Stimulated activated CD4-positive, alpha-beta T cell treated with anti-CD3 and anti-CD28 coated beads, Interleukin-4, amount 100 ng/mL, for 24 hours (primary cell): ENCODE measurements at regions not wholly inside any gene's neighbourhood (a gene's known extent, or its start where the extent isn't known, plus 50 kb on each side); places are given as distances from the start of the nearest gene placed in this dataset.

Experiments
- DNase-seq: peaks from one replicate; pipeline ENCODE4 v3.0.0-alpha.2; 2020

DNA sequence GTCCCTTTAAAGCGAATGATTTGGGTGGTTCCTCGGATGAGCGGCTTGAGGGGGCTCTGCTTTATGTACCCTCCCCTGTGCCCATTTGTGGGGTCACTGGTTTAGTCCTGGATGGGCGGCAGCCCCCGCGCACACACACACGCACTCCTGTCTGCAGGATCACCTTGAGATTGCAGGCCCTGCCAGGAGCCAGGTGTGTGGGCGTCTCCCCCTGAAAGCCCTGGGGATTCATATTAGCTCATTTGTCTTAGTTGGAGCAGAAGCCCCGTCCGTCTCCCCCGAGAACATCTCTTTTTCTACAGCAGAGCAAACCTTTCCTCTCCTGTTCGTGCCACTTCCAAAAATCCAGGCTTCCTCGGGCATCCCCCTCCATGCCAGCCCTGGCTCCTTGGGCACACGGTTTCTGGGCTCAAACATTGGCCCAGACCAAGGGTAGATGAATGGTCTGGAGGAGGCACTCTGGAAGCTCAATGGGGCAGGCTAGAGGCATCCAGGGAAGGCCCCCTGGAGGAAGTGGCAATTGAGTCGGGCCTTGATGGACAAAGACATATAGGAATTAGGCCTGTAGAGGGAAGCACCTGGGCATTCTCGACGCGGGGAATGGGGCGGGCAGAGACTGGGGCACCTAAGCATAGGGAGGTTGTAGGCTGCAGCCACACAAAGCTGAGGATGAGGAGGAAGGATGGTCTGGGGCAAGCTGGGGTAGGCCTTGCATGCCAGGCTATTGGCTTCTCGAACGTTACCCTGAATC, 218.5 kb upstream of the GSE1 start:
- DNase-seq, result no peak

DNA sequence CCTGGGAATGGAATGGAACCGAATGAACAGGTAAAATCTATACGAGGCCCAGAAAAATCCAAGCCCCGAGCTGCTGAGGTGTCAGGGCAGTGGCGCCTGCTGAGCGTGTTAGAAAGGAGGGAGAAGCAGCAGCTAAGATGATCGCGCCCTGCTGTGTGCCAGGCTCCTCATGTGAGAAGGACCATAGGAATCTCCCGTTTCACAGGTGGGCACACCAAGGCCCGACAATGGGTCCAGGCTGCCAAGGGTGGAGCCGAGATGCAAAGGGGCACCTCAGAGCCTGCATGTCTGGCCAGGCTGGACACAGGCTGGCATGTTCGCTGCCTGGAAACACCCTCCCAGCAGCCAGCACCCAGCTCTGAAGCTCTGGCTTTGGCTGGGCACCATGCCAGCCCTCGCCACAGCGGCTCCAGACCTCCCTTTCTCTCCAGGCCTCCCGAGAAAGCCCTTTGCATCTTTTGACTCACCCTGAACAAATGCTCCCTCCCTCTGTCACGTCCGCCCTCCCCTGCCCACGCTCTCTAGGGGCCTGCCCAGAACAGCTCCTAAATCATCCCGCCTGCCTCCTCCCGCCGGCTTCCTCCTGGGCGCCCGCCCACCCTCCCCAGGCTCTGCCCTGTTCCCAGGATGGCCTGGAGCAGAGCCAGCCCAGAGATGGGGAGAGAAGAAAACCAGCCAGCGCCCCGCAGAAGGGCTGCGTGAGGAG, 217.8 kb upstream of the GSE1 start:
- no peak for DNase-seq

DNA sequence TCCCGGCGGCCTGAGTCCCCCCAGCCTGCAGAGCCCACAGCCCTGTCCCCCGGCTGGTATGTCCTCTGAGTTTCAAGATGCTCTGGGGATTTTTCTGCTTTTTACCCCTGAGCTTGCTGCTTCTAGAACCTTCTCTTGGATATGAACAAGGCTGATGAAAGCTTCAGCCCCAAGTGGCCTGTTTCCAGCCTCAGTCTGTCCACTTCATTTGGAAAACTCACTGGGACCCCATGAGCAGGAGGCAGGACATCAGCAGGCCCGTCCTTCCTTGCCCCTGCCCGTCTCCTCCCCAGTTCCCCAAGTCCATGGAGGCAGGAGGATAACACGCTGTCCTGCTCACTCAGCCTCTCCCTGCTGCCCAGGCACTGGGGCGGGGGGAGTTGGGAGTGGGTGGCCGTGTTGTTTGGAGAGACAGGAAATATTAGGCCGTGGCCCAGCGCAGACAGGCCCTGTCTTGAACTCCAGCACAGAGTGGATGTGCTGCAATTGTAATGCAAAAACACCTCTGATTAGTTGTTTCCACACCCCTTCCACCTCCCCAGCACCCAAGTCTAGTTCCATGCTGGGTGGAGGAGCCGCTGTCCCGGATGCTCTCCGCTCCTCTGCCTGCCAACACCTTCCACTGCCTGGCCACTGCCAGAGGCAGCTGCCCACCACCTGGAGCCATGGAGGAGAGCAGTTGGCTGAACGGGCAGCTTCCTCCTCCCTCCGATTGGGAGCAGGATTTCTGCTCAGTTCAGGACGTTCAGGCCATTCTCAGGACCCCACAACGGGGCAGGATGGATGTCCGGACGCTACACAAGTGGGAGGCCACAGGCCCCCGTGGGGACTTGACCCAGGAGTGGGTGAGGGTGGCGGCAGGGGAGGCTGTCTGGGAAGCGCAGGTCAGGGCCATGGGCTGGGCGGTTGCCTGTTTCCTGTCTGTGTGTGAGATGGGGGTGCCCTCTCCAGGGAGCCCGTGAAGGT, 216.9 kb upstream of the GSE1 start:
- no peak for DNase-seq

DNA sequence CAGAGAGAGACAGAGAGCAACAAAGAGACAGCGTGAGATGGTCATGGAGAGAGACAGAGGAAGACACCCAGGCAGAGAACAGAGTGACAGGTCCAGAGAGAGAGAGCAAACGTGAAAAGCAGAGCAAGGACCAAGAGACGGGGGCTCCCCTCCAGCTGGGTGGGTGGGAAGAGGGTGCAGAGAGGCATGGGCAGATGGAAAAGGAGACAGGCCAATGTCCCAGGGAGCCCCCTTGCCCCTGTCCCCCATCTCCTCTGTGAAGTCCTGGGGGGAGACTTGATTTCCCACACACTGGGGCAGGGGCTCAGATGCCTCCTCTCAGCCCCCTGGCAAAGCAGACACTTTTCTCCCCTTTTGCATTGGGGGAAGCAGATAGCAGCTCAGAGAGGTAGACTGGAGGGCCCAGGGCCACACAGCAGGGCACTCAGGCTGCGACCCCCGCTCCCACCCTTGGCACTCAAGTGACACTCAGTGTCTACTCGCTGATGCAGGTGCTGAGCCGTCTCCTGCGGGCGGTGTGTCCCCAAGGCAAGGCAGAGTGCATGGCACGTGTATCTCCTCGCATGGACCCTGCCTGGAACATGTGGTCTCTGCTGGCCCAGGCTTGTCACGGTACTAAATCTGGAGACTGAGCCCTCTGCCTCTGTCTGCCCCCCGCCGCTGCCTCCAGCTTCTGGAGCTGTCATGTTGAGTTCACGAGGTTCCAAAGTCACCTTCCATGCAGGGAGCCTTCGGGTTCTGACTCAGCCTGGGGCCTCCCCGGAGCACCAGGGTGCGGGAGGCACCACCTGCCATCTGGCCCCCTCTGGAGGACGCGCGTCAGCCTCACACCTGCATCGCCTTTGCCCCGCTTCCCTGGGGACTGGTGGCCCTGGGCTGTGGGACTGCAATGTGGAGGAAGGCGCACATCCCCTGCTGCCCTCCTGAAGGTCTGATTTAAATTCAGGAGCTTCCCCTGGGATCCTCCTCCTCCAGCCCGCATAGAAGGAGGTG, 215.9 kb upstream of the GSE1 start:
- DNase-seq, result no peak

- DNase-seq, result no peak
These were observed 215.1 kb upstream of the GSE1 start for GRCh38 chr16:85398050-85398451.

DNA sequence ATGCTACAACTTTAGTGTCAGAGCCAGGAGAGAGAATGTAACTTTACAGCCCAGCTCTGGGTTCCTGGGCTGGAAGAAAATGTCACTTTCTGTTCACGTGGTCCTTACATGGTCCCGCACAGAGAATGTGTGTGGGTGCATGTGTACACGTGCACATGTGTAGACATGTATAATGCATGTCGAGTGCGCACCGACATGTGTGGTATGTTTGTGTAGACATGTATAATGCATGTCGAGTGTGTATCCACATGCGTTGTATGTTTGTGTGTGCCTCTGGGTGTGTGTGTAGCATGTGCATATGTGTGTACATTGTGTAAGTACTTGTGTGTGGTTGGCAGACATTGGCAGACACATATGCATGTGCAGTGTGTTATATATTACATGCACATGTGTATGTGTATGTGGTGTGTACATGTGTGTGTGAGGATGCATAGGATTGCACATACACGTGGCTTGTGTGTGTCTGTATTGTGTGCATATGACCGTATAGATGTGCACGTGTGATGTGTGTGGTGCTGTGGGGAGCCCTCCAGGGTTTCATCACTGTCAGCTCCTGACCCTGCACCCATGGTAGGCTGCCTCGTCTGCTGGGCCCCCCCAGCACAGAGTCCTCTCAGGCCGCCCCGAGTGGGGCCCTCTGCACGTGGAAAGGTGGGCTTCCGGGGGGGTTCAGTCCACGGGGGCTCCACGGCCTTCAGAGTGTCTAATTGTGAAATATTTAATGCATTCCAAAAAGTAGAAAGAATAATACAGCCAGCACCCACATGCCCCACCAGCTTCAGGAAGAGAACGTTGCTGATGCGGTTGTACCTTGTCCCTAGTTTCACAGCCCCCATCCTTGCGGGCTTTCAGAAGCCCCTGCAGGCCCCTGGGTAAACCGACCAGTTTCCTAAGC, 214.2 kb upstream of the GSE1 start:
- no peak for DNase-seq

DNA sequence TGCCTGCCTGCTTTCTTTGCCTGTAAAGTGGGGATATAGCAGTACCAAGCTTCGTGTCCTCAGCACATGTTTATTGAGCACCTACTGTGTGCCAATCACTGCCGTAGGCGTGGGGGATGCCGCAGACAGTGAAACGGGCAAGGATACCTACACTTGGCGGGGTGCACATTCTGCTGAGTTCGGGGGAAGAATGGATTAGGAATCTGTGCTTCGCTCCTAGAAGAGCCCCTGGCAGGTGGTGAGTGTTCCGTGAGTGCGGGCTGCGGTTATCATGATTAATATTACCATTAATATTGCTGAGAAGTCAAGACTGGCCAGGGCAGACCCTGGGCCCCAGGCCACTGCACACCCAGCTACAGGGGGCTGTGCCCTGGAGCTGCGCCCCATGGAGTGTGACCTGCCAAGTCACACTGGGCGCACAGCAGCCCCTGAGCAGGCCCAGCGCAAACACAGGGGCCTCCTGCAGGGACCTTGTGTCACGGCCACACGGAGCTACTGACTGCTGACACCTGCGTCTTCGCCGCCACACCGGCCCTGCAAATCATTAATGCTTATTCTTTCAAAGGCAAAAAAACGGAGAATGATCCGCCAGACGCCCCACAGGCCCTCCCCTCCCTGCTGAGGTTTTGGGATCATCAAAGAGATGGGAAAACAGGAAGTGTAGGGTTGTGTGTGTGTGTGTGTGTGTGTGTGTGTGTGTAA, 213.4 kb upstream of the GSE1 start:
- DNase-seq, result no peak

- DNase-seq, result no peak
These were observed 212.6 kb upstream of the GSE1 start for GRCh38 chr16:85400305-85401205.

- no peak for DNase-seq
These were observed 211.7 kb upstream of the GSE1 start for GRCh38 chr16:85401370-85401916.

DNA sequence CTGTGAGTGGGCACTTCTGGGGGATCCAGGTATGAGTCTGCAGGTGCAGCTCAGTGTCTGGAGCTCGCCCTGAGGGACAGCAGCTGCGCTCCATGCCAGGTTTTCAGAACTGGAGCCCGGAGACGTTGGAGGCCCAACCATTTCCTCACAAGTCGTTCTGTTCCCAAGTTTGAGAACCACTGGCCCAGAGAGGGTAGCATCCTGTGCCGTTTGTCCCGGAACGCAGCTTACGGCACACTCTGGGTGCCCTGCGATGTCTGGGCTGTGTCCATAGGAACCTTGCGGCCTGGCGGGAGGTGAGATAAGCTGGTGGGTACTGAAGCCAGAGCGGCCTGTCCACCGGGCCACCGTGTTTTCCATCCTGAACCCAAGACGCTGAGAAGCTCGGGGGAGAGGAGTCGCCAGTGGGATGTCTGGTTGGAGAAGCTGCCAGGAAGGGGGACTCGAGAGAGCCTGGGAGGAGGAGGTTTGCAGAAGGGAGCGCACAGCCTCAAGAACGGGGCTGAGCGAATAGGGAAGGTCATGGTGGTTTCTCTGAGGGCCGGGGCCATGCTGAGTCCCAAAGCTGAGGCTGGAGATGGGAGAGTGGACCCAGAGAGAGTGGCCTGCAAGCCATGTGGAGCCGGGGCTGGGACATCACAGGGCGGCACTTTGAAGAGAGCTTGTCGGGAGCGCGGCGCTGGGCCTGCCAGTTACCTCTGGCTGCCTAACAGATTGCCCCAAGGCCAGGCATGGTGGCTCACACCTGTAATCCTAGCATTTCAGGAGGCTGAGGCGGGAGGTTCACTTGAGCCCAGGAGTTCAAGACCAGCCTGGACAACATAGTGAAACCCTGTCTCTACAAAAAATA, 211.0 kb upstream of the GSE1 start:
- DNase-seq, result no peak

- no peak for DNase-seq
These were observed 210.0 kb upstream of the GSE1 start for GRCh38 chr16:85402910-85403692.

GRCh38 chr16:85403693-85404092, 209.4 kb upstream of the GSE1 start:
- no peak for DNase-seq

GRCh38 chr16:85412911-85413520, 200.1 kb upstream of the GSE1 start:
- no peak for DNase-seq

GRCh38 chr16:85413691-85414663, 199.1 kb upstream of the GSE1 start:
- DNase-seq, result no peak
